ENCODE measurements at regions not wholly inside any gene's neighbourhood (a gene's known extent, or its start where the extent isn't known, plus 50 kb on each side); places are given as distances from the start of the nearest gene placed in this dataset.

DNA sequence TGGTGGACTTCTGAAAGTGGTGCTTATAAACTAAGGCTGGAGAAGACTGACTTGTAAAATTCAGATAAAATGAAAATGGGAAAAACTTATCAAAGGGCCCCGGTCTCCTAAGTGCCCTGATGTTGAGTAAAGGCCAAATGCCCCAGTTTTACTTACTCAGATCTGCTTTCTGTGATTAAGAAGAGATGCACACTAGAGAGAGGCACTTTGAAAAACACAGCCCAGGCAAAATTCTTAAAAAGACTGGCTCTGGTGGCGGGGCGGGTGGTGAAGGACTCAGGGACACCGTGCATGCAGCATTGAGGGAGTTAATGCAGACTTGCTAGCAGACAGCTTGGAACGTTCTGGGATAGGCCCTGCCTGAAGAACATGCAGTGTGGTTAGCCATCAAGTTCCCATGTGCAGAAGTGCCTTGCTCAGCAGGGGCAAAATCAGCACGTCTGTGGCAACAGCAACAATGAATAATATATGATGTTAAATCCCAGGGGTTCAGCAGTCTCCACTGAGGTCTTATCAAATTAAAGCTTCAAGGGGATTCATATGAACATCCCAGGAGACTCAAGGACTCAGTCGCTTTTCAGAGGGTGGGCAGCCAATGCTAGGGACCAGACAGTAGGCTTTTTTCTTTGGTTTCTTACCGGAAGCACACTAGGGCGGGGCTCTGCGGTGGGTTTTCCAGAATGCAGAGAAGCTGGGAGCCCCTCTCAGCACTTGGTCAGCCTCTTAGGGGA, 105.0 kb downstream of the DAD1 start:
- H3K9ac ChIP-seq (replicated peaks in 1 of 4; ENCODE audit: extremely low read depth in 1 of 4, low read depth in 3 of 4, low read length in 3 of 4): no peak overlapping the region
- FAIRE-seq (no peak), DNase-seq (ENCODE audit: low read depth in 1 of 2, low spot score in 2 of 2) (no peak)
- no peak overlapping the region for H3K4me2 ChIP-seq (ENCODE audit: insufficient read depth in 1 of 2, low read depth in 2 of 2, low read length in 2 of 2)
- H3K18ac ChIP-seq (ENCODE audit: extremely low read depth, low read length): no peak overlapping the region
- H2AK5ac ChIP-seq (ENCODE audit: low read depth, low read length): no peak overlapping the region
- POLR2A ChIA-PET (ENCODE audit: partially characterized antibody): no interaction called here
- no peak for TF ChIP-seq YY1 (IDR thresholded peaks at IDR 0.05; ENCODE audit: low read depth, low read length)
- TF ChIP-seq CBX5 (IDR thresholded peaks at IDR 0.05; ENCODE audit: low read depth, low read length): no peak
- TF ChIP-seq BRCA1 (IDR thresholded peaks at IDR 0.05; ENCODE audit: low read depth, low read length): no peak
- TF ChIP-seq RBBP5 (IDR thresholded peaks at IDR 0.05; ENCODE audit: borderline replicate concordance, low read depth, low read length): no peak
- H3K9me3 ChIP-seq (ENCODE audit: insufficient read depth in 2 of 2, low read depth in 1 of 2, low read length in 1 of 2): no peaks in the 10 kb centered on the region
- no peak overlapping the region; the same call in 1 of the 2 replicates for H2BK12ac ChIP-seq (ENCODE audit: low read depth, low read length)
- CTCF ChIA-PET (ENCODE audit: partially characterized antibody): interaction anchor here (0.6 to 1.3 kb wide), 3 partner anchors 80 to 236 kb away, joined by 3 read pairs; no protein-coding TSS in a partner anchor
- no peak overlapping the region for H3K4me3 ChIP-seq (ENCODE audit: extremely low read depth in 1 of 4, insufficient read depth in 2 of 4, low read depth in 3 of 4, low read length in 4 of 4)
- no peak overlapping the region for H2AFZ ChIP-seq (ENCODE audit: low read length)
- no peak overlapping the region for H4K8ac ChIP-seq (ENCODE audit: extremely low read depth, insufficient read depth, low read length)
- H3K27me3 ChIP-seq (replicated peaks in 1 of 4; ENCODE audit: control insufficient read depth in 3 of 4, extremely low read depth in 1 of 4, insufficient read depth in 3 of 4, low read length in 3 of 4): no peaks in the 10 kb centered on the region
- no peak overlapping the region for H2BK5ac ChIP-seq (ENCODE audit: low read depth, low read length)
- WGBS, 2 experiments (ENCODE audit: extremely low coverage in 1 of 2, insufficient coverage in 1 of 2, insufficient read length in 1 of 2, insufficient replicate concordance in 2 of 2, low coverage in 1 of 2, low lambda C conversion rate in 2 of 2, missing lambda C conversion rate in 1 of 2): 86% methylated on average over 10 of the region's 10 CpGs; no CpG with 5 or more reads in 1 of the 2 experiments
- no peak overlapping the region for H3K14ac ChIP-seq (ENCODE audit: insufficient read length)
- no peak overlapping the region for H3K23ac ChIP-seq (ENCODE audit: insufficient read length)
- H4K5ac ChIP-seq (ENCODE audit: insufficient read length, low read depth, low read length): no peak overlapping the region
- no peaks in the 10 kb centered on the region for H3K79me1 ChIP-seq (ENCODE audit: low read depth, low read length)
- H2BK15ac ChIP-seq (ENCODE audit: low read length): no peak overlapping the region
- no peak overlapping the region for H2BK20ac ChIP-seq (ENCODE audit: low read length)
- peaks cover 0 to 8% (median 5%) of the 10 kb centered on the region in 4 experiments; a peak in 4 of 7 replicates for H3K4me1 ChIP-seq (replicated peaks in 1 of 4; ENCODE audit: control insufficient read depth in 3 of 4, insufficient read depth in 4 of 4, low read length in 3 of 4)
- H3K23me2 ChIP-seq (ENCODE audit: low read depth, low read length): no peaks in the 10 kb centered on the region
- H3K79me2 ChIP-seq (ENCODE audit: control insufficient read depth in 1 of 2, insufficient read depth in 2 of 2, low read length in 2 of 2): no peaks in the 10 kb centered on the region
- no peaks in the 10 kb centered on the region for H4K20me1 ChIP-seq (replicated peaks in 1 of 2; ENCODE audit: control insufficient read depth in 1 of 2, insufficient read depth in 2 of 2, low read length in 2 of 2)
- H3K56ac ChIP-seq (replicated peaks; ENCODE audit: insufficient read length, low read depth, low read length): no peak overlapping the region
- H3K4ac ChIP-seq (replicated peaks; ENCODE audit: insufficient read length, low read depth, low read length): no peak overlapping the region
- H4K91ac ChIP-seq (replicated peaks; ENCODE audit: insufficient read length, low read length): no peak overlapping the region
- no peak overlapping the region for H2BK120ac ChIP-seq (replicated peaks; ENCODE audit: low read depth, low read length)
- no peak overlapping the region for H3K27ac ChIP-seq (ENCODE audit: low read depth, low read length)
- H3K36me3 ChIP-seq (ENCODE audit: control insufficient read depth in 2 of 4, insufficient read depth in 4 of 4, low read length in 3 of 4): no peaks in the 10 kb centered on the region
